HEK293 (cell line): ENCODE measurements at regions not wholly inside any gene's neighbourhood (a gene's known extent, or its start where the extent isn't known, plus 50 kb on each side); places are given as distances from the start of the nearest gene placed in this dataset.

ENCODE experiments used
- CTCF ChIA-PET: fragments of 350-600 bp; formaldehyde crosslinking; extraction: SDS; loops from one replicate; lab custom pipeline; 2021; ENCODE audit warnings: antibody characterized with exemption; lab: Yijun Ruan, JAX
- POLR2A ChIA-PET: fragments of 300-600 bp; formaldehyde crosslinking; extraction: SDS; loops from one replicate; lab custom pipeline; 2020; ENCODE audit warnings: antibody characterized with exemption, inconsistent platforms; lab: Yijun Ruan, JAX
- H3K27ac ChIP-seq: fragments of 200-500 bp; sonication (Bioruptor generic); 2 replicates; pipeline ENCODE4 v1.5.1; 2014; ENCODE audit warnings: low read depth, low read length, control low read depth, inconsistent platforms; ENCODE audit errors: extremely low read depth
- H3K36me3 ChIP-seq, 2 experiments: fragments of 200-500 bp in 1 of 2; sonication (Bioruptor generic) in 1 of 2; 1 replicate in 1 of 2; 2 replicates in 1 of 2; pipeline ENCODE4 v1.5.1; 2014 to 2017; ENCODE audit warnings: inconsistent platforms in 2 of 2, low read length in 2 of 2; ENCODE audit not compliant: control insufficient read depth in 2 of 2, insufficient read depth in 1 of 2
- H3K4me1 ChIP-seq: fragments of 200-500 bp; sonication (Bioruptor generic); 2 replicates; pipeline ENCODE4 v1.5.1; 2014; ENCODE audit warnings: mild to moderate bottlenecking, low read length, inconsistent platforms; ENCODE audit not compliant: control insufficient read depth, insufficient read depth
- H3K4me3 ChIP-seq: 2 replicates; pipeline ENCODE4 v1.5.1; 2011; ENCODE audit warnings: low read depth, mild to moderate bottlenecking, control low read depth, low read length, moderate library complexity
- H3K9me3 ChIP-seq: fragments of 200-500 bp; sonication (Bioruptor generic); 2 replicates; pipeline ENCODE4 v1.5.1; 2014; ENCODE audit warnings: low read depth, low read length, inconsistent platforms; ENCODE audit not compliant: control insufficient read depth, insufficient read depth
- BCL11A ChIP-seq: fragments of 450-650 bp; formaldehyde crosslinking; IDR thresholded peaks from 2 replicates; pipeline ENCODE4 v1.5.1; 2016; ENCODE audit warnings: low read depth, missing biosample characterization, missing genetic modification characterization
- HOXA7 ChIP-seq: sonication (generic); formaldehyde crosslinking; IDR thresholded peaks from 2 replicates; pipeline ENCODE4 v1.8.1; 2022; ENCODE audit warnings: missing genetic modification reagents, borderline replicate concordance
- OVOL3 ChIP-seq: fragments of 450-650 bp; formaldehyde crosslinking; IDR thresholded peaks from 2 replicates; pipeline ENCODE4 v1.5.1; 2016; ENCODE audit warnings: missing biosample characterization, missing genetic modification characterization
- YY2 ChIP-seq: fragments of 450-650 bp; formaldehyde crosslinking; IDR thresholded peaks from 2 replicates; pipeline ENCODE4 v1.5.1; 2016; ENCODE audit warnings: missing biosample characterization, missing genetic modification characterization
- ZBTB20 ChIP-seq: fragments of 450-650 bp; formaldehyde crosslinking; IDR thresholded peaks from 2 replicates; pipeline ENCODE4 v1.5.1; 2016; ENCODE audit warnings: missing biosample characterization, missing genetic modification characterization
- ZEB2 ChIP-seq: fragments of 450-650 bp; formaldehyde crosslinking; IDR thresholded peaks from 2 replicates; pipeline ENCODE4 v1.5.1; 2016; ENCODE audit warnings: missing biosample characterization, missing genetic modification characterization
- ZNF140 ChIP-seq: fragments of 450-650 bp; formaldehyde crosslinking; IDR thresholded peaks from 2 replicates; pipeline ENCODE4 v1.5.1; 2016; ENCODE audit warnings: missing biosample characterization, missing genetic modification characterization
- ZNF19 ChIP-seq: fragments of 450-650 bp; formaldehyde crosslinking; IDR thresholded peaks from 2 replicates; pipeline ENCODE4; 2016; ENCODE audit warnings: missing biosample characterization, missing genetic modification characterization, low read depth
- ZNF354C ChIP-seq: fragments of 450-650 bp; formaldehyde crosslinking; IDR thresholded peaks from 2 replicates; pipeline ENCODE4 v1.5.1; 2016; ENCODE audit warnings: missing biosample characterization, missing genetic modification characterization, low read depth, borderline replicate concordance
- ZNF549 ChIP-seq: fragments of 450-650 bp; IDR thresholded peaks from 2 replicates; pipeline ENCODE4 v1.5.1; 2018; ENCODE audit warnings: missing biosample characterization, missing genetic modification characterization, mild to moderate bottlenecking, inconsistent platforms, moderate library complexity
- ZNF571 ChIP-seq: fragments of 450-650 bp; formaldehyde crosslinking; IDR thresholded peaks from 2 replicates; pipeline ENCODE4 v1.5.0; 2017; ENCODE audit warnings: missing biosample characterization, missing genetic modification characterization
- ZNF791 ChIP-seq: fragments of 450-650 bp; formaldehyde crosslinking; IDR thresholded peaks from 2 replicates; pipeline ENCODE4 v1.5.1; 2016; ENCODE audit warnings: missing biosample characterization, missing genetic modification characterization
- ZNF830 ChIP-seq: fragments of 450-650 bp; IDR thresholded peaks from 2 replicates; pipeline ENCODE4 v1.5.0; 2018; ENCODE audit warnings: missing biosample characterization, missing genetic modification characterization, low read depth, mild to moderate bottlenecking, moderate library complexity
- ZNF837 ChIP-seq: fragments of 450-650 bp; formaldehyde crosslinking; IDR thresholded peaks from 2 replicates; pipeline ENCODE4 v1.5.1; 2016; ENCODE audit warnings: missing biosample characterization, missing genetic modification characterization
- TF ChIP-seq, protein P1 (sequence below): fragments of 450-650 bp; formaldehyde crosslinking; IDR thresholded peaks from 2 replicates; pipeline ENCODE4 v1.5.1; 2016; ENCODE audit warnings: missing biosample characterization, missing genetic modification characterization
- TF ChIP-seq, protein P2 (sequence below): fragments of 450-650 bp; formaldehyde crosslinking; IDR thresholded peaks from 2 replicates; pipeline ENCODE4 v1.5.1; 2017; ENCODE audit warnings: missing biosample characterization, missing genetic modification characterization

DNA sequence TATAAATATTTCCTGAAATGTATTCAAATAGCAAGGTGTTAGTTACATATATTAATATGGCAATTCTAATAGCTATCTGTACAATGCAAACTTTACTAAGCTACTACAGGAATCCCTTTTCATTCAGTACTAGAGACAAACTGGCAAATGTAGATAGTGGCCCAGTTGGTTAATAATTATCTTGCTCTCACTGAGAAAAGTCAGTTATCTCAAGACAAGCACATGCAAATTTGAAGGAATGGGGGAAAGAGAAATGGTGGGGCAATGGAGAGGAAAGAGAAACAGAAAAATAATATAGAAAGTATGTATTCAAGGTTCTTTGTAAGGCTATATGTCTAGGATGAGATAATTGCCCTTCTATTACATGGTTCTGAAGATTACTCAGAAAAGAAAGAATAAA is 280.0 kb downstream of the FIGN start:
- ChIA-PET POLR2A (no interaction called here), CTCF (interaction anchor here (0.8 to 2.2 kb wide), 2 partner anchors 423 to 606 kb away, joined by 4 to 5 read pairs; no protein-coding TSS in a partner anchor)
- H3K4me1 ChIP-seq, result no peaks in the 10 kb centered on the region; the same call in 1 of the 2 replicates
- TF ChIP-seq ZNF549 (tag by site-specific recombination) (no peak), ZNF830 (tag by site-specific recombination) (no peak), BCL11A (no peak), ZNF571 (tag by site-specific recombination) (no peak), ZNF791 (tag by site-specific recombination) (no peak)
- TF ChIP-seq, all 188 proteins: peak for 0
- H3K4me3 ChIP-seq, result no peak overlapping the region
- H3K27ac ChIP-seq, result no peak overlapping the region
- H3K36me3 ChIP-seq, result no peaks in the 10 kb centered on the region
- H3K9me3 ChIP-seq, result no peaks in the 10 kb centered on the region

DNA sequence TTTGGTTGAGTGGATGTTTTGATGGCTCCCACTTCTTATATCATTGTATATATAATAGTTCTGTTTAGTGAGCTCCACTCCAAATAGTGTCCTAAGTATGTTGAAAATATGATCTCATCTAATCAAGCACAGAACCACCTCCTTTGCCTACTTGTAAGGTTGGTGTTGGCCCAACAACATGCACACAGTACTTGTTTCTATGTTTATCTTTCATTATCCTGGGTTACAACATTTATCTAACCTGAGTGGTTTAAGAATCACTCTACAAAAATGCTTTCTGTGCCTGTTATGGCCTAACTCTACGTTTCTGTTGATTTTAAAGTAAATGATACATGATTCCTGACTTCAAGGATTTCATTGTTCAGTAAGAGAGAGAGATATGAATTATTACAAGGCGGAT is 281.9 kb downstream of the FIGN start:
- Histone ChIP-seq H3K4me1 (no peaks in the 10 kb centered on the region; the same call in 1 of the 2 replicates), H3K36me3 (no peaks in the 10 kb centered on the region), H3K9me3 (no peaks in the 10 kb centered on the region), H3K27ac (no peak overlapping the region), H3K4me3 (no peak overlapping the region)
- no peak for TF ChIP-seq HOXA7
- no peak for TF ChIP-seq YY2
- TF ChIP-seq, protein P1, sequence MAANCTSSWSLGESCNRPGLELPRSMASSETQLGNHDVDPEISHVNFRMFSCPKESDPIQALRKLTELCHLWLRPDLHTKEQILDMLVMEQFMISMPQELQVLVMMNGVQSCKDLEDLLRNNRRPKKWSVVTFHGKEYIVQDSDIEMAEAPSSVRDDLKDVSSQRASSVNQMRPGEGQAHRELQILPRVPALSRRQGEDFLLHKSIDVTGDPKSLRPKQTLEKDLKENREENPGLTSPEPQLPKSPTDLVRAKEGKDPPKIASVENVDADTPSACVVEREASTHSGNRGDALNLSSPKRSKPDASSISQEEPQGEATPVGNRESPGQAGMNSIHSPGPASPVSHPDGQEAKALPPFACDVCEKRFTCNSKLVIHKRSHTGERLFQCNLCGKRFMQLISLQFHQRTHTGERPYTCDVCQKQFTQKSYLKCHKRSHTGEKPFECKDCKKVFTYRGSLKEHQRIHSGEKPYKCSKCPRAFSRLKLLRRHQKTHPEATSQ, result no peak
- no peak for TF ChIP-seq OVOL3 (tag by site-specific recombination)
- no peak for TF ChIP-seq ZEB2 (tag by site-specific recombination)
- ChIA-PET CTCF (interaction anchor here (0.7 to 0.8 kb wide), 2 partner anchors 15 to 26 kb away, joined by 3 read pairs; no protein-coding TSS in a partner anchor), POLR2A (no interaction called here)

DNA sequence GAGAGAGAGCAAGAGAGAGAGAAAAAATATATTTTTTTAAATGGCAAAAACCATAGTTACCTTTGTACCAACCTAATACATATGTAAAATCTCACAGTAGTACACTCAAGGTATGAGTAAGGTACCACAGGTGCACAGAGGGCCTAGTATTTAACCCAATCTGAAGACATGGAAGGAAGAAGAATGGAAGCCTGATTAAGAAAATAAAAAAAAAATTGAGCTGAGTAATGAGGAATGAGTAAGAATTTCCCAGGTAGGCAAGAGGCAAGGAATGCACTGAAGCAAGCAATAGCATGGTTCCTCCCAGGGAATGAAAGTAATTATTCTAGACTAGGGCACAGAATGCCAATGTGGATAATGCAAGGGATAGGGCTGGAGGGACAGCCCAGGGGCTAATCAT is 294.2 kb downstream of the FIGN start:
- no peak for TF ChIP-seq ZBTB20 (tag by site-specific recombination)
- TF ChIP-seq ZNF140 (tag by site-specific recombination), result no peak
- TF ChIP-seq ZNF19 (tag by site-specific recombination), result no peak
- H3K36me3 ChIP-seq, result no peaks in the 10 kb centered on the region
- H3K9me3 ChIP-seq, result no peaks in the 10 kb centered on the region
- H3K27ac ChIP-seq, result no peak overlapping the region
- H3K4me1 ChIP-seq, result no peaks in the 10 kb centered on the region
- H3K4me3 ChIP-seq, result no peak overlapping the region
- CTCF ChIA-PET, result no interaction called here
- POLR2A ChIA-PET, result no interaction called here

DNA sequence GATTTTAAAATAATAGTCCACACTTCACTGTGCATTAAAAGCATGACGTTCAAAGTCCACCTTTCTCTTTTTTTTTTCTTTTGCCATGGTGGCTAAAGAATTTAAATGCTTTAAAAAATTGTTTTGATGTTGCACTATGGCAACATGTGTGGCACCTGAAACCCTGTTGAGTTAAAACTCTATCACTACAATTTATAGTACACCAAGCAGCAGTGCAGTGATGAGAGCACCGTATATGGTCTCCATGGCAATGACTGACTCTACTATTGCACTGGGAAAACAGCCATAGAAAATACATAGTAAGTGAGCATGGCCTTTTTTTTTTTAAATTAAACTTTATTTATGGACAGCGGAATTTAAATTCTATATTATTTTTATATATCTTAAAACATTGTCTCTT is 298.8 kb downstream of the FIGN start:
- H3K4me1 ChIP-seq, result no peaks in the 10 kb centered on the region
- no peaks in the 10 kb centered on the region for H3K36me3 ChIP-seq
- CTCF ChIA-PET, result no interaction called here
- POLR2A ChIA-PET, result no interaction called here
- H3K9me3 ChIP-seq, result no peaks in the 10 kb centered on the region
- TF ChIP-seq, protein P2, sequence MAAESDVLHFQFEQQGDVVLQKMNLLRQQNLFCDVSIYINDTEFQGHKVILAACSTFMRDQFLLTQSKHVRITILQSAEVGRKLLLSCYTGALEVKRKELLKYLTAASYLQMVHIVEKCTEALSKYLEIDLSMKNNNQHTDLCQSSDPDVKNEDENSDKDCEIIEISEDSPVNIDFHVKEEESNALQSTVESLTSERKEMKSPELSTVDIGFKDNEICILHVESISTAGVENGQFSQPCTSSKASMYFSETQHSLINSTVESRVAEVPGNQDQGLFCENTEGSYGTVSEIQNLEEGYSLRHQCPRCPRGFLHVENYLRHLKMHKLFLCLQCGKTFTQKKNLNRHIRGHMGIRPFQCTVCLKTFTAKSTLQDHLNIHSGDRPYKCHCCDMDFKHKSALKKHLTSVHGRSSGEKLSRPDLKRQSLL, result no peak
- TF ChIP-seq HOXA7 (no peak), ZNF354C (tag by site-specific recombination) (no peak), ZNF837 (tag by site-specific recombination) (no peak)
- no peak overlapping the region for H3K4me3 ChIP-seq
- H3K27ac ChIP-seq, result no peak overlapping the region
